Calu3 (cell line): ENCODE measurements at regions not wholly inside any gene's neighbourhood (a gene's known extent, or its start where the extent isn't known, plus 50 kb on each side); places are given as distances from the start of the nearest gene placed in this dataset.

ENCODE experiments used
- BruUV-seq: library from RNA; stranded (reverse); fragments of 400-500 nt; replicated peaks from 2 replicates; lab custom pipeline; 2021; lab: Mats Ljungman, UMichigan
- CTCF ChIA-PET: fragments of 300-600 bp; sonication (Branson Sonifier 250); formaldehyde crosslinking; loops from one replicate; lab custom pipeline; 2022; ENCODE audit warnings: antibody characterized with exemption; lab: Charles Lee
- DNase-seq: peaks from one replicate; pipeline ENCODE4 v3.0.0; 2022
- H3K27ac Mint-ChIP-seq: one replicate; pipeline ENCODE4 v1.8.0; 2022; ENCODE audit warnings: mixed read lengths; ENCODE audit not compliant: unreplicated experiment
- H3K27me3 Mint-ChIP-seq: one replicate; pipeline ENCODE4 v1.8.0; 2022; ENCODE audit warnings: mixed read lengths; ENCODE audit not compliant: unreplicated experiment
- H3K36me3 Mint-ChIP-seq: one replicate; pipeline ENCODE4 v1.8.0; 2022; ENCODE audit warnings: mild to moderate bottlenecking, moderate library complexity, mixed read lengths; ENCODE audit not compliant: insufficient read depth, unreplicated experiment
- H3K4me1 Mint-ChIP-seq: one replicate; pipeline ENCODE4 v1.8.0; 2022; ENCODE audit warnings: mild to moderate bottlenecking, low read depth, mixed read lengths; ENCODE audit not compliant: unreplicated experiment
- H3K4me3 Mint-ChIP-seq: one replicate; pipeline ENCODE4 v1.8.0; 2022; ENCODE audit warnings: mild to moderate bottlenecking, low read depth, moderate library complexity, mixed read lengths; ENCODE audit not compliant: unreplicated experiment
- H3K9me3 Mint-ChIP-seq: one replicate; pipeline ENCODE4 v1.8.0; 2022; ENCODE audit warnings: low read depth, mixed read lengths; ENCODE audit not compliant: unreplicated experiment
- CTCF ChIP-seq: fragments of 200-600 bp; IDR thresholded peaks from one replicate; pipeline ENCODE4 v1.8.0; 2022; ENCODE audit warnings: antibody characterized with exemption; ENCODE audit not compliant: unreplicated experiment
- intact Hi-C: fragments of 100-400 bp; cut with micrococcal nuclease; formaldehyde crosslinking; loops from one replicate; pipeline ENCODE4 v1.10.0; 2022; ENCODE audit not compliant: unreplicated experiment

GRCh38 chr14:101007765-101008164 lies 104.2 kb upstream of the RTL1 start:
- intact Hi-C loops, result no loop called here
- Mint-ChIP-seq H3K9me3 (peaks cover 6% of the 10 kb centered on the region), H3K4me1 (no peaks in the 10 kb centered on the region), H3K4me3 (no peak overlapping the region), H3K27me3 (no peaks in the 10 kb centered on the region), H3K27ac (no peak overlapping the region), H3K36me3 (no peaks in the 10 kb centered on the region)
- no peak for TF ChIP-seq CTCF
- CTCF ChIA-PET, result no interaction called here
- no peak for DNase-seq
- no TSS peak for BruUV-seq

GRCh38 chr14:101008196-101008595 lies 104.7 kb upstream of the RTL1 start:
- H3K9me3 Mint-ChIP-seq, result peaks cover 6% of the 10 kb centered on the region
- TF ChIP-seq CTCF, result no peak
- intact Hi-C loops, result no loop called here
- H3K4me3 Mint-ChIP-seq, result no peak overlapping the region
- no peaks in the 10 kb centered on the region for H3K27me3 Mint-ChIP-seq
- H3K27ac Mint-ChIP-seq, result no peak overlapping the region
- no peak for DNase-seq
- CTCF ChIA-PET, result no interaction called here
- BruUV-seq, result no TSS peak
- no peaks in the 10 kb centered on the region for H3K4me1 Mint-ChIP-seq
- no peaks in the 10 kb centered on the region for H3K36me3 Mint-ChIP-seq

- Mint-ChIP-seq H3K4me1 (no peaks in the 10 kb centered on the region), H3K4me3 (no peak overlapping the region), H3K9me3 (peaks cover 6% of the 10 kb centered on the region), H3K27me3 (no peaks in the 10 kb centered on the region), H3K36me3 (no peaks in the 10 kb centered on the region), H3K27ac (no peak overlapping the region)
- no peak for DNase-seq
- CTCF ChIA-PET, result no interaction called here
- intact Hi-C loops, result no loop called here
- TF ChIP-seq CTCF, result no peak
- no TSS peak for BruUV-seq
These were observed 105.3 kb upstream of the RTL1 start for GRCh38 chr14:101008631-101009336.

GRCh38 chr14:101009531-101009930 lies 106.0 kb upstream of the RTL1 start:
- intact Hi-C loops, result no loop called here
- no TSS peak for BruUV-seq
- Mint-ChIP-seq H3K36me3 (no peaks in the 10 kb centered on the region), H3K9me3 (peaks cover 6% of the 10 kb centered on the region), H3K27me3 (no peaks in the 10 kb centered on the region), H3K4me1 (no peaks in the 10 kb centered on the region), H3K4me3 (no peak overlapping the region), H3K27ac (no peak overlapping the region)
- CTCF ChIA-PET, result no interaction called here
- no peak for TF ChIP-seq CTCF
- no peak for DNase-seq
